Ureter (tissue), 1 donor: ENCODE measurements at regions not wholly inside any gene's neighbourhood (a gene's known extent, or its start where the extent isn't known, plus 50 kb on each side); places are given as distances from the start of the nearest gene placed in this dataset.

ENCODE experiments used
- DNase-seq: peaks from one replicate; pipeline ENCODE4 v3.0.0-alpha.2; 2020; ENCODE audit warnings: low spot score
- donor health status: DM: yes; HTN: yes; CAD: no.

DNA sequence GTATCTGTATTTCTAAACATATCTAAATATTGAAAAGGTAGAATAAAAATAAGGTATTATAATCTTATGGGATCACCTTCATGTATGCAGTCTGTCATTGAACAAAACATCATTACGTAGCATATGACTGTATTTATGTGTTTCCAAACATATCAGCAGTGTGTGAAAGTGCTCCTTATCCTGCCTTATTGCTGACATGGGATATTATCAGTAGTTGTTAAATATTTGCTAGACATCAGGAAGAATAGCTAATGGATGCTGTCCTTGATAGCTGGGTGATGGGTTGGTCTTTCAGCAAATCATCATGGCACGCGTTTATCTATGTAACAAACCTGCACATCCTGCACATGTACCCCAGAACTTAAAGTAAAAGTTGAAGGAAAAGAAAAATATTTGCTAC is 59.1 kb upstream of the FAM20A start:
- DNase-seq = no peak

DNA sequence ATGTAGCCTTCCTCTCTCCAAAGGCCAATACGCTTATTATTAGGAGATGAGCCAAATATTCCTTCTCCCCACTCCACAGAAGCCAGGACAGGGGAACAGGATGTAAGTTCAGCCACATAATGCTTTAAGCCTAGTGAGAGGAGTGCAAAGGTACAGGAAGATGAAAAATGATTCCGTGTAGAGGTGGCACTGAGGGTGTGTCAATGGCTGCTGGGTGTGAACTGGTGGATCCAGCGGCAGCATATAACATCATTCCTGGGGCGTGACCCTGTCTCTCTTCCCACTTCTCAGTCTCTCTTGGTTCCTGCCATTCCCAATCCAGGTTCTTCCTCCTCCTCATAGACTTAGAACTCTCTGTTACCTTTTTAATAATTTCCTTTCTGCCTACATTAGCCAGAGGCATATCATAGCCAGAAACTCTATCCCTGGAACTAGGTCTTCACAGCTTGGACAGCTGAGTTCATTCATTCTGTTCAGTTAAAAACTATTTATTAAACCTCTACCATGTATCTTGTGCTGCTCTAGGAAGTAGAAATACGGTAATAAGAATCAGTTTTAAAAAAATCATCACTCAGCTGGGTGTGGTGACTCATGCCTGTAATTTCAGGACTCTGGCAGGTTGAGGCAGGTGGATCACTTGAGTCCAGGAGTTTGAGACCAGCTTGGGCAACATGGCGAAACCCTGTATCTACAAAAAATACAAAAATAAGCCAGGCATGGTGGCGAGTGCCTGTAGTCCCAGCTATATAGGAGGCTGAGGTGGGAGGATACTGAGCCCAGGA is 58.0 kb upstream of the FAM20A start:
- DNase-seq = no peak

DNA sequence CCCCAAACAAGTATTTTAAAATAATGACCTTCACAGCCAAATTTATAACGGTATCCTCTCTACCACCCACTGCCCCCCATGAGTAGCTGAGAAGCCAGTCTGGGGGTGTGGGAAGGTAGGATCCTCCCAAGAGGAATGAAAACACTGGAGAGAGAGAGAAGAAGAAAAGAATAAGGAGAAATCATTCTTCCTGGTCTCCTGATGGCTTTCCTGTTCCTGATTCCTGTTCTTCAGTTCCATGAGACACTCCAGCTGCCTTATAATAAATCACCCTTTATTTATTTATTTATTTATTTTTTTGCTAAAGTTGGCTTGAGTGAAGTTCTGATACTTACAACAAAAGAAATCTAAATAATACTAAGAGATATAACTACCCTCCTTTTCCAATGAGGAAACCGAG is 56.4 kb upstream of the FAM20A start:
- no peak for DNase-seq

DNA sequence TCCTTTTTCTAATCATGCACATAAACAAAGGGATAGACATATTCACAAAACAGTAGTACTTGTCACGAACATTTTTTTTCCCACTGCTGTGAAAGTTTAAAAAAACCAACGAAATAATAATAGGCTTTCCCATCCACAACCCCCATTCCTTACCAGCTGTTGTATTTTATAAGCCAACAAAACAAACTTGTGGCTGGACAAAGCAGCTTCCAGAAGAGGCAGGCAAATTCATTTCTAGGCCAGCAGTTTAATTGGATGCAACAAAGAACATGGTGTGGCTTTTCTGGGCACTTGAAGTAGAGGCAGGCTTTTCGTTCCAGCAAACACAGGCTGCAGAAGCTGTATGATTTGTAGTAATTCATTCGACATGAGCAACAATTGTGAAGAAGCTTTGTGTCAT is 56.0 kb upstream of the FAM20A start:
- no peak for DNase-seq

DNA sequence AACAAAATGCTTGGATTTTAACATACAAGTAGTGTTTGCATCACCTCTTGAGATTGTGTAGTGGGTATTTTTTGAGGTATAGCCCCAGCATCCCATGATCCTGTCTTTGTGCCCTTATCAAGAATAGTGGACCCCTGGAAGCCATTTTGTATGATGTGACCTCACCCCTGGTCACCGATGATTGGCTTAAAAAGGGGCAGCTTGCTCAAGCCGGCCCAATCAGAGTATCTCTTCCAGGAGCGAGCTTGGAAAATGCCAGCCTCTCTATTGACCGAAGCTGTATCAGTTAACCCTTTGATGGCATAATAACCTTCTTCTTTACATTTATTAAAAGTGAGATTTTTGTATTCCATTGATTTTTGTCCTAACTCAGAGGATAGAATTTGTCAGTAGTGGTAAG is 55.5 kb upstream of the FAM20A start:
- no peak for DNase-seq
